NT2/D1 (cell line): ENCODE measurements at regions not wholly inside any gene's neighbourhood (a gene's known extent, or its start where the extent isn't known, plus 50 kb on each side); places are given as distances from the start of the nearest gene placed in this dataset.

Source experiments
- DNase-seq: peaks from one replicate; pipeline ENCODE4 v3.0.0-alpha.2; 2011; ENCODE audit warnings: low read depth, low spot score
- H3K27me3 ChIP-seq: 2 replicates; pipeline ENCODE4 v1.6.0; 2011; ENCODE audit warnings: mild to moderate bottlenecking; ENCODE audit not compliant: insufficient read length, insufficient read depth
- H3K36me3 ChIP-seq: 2 replicates; pipeline ENCODE4 v1.6.1; 2011; ENCODE audit warnings: mild to moderate bottlenecking, low read length, mixed read lengths; ENCODE audit not compliant: insufficient read depth, insufficient read length
- H3K4me1 ChIP-seq: 2 replicates; pipeline ENCODE4 v1.5.1; 2011; ENCODE audit not compliant: insufficient read depth, insufficient read length
- H3K4me3 ChIP-seq: 2 replicates; pipeline ENCODE4 v1.5.1; 2011; ENCODE audit warnings: low read depth; ENCODE audit not compliant: insufficient read length
- H3K9ac ChIP-seq: 2 replicates; pipeline ENCODE4 v1.6.0; 2011; ENCODE audit warnings: low read depth; ENCODE audit not compliant: insufficient read length
- H3K9me3 ChIP-seq: 2 replicates; pipeline ENCODE4 v1.5.1; 2011; ENCODE audit warnings: mild to moderate bottlenecking, low read length; ENCODE audit not compliant: insufficient read depth
- SUZ12 ChIP-seq: IDR thresholded peaks from 2 replicates; pipeline ENCODE4 v1.6.1; 2011; ENCODE audit not compliant: insufficient read length, insufficient read depth; ENCODE audit errors: extremely low read depth
- YY1 ChIP-seq: IDR thresholded peaks from 2 replicates; pipeline ENCODE4 v1.6.1; 2011; ENCODE audit not compliant: insufficient read length, insufficient read depth
- ZNF274 ChIP-seq: IDR thresholded peaks from 2 replicates; pipeline ENCODE4 v1.6.1; 2011; ENCODE audit warnings: mild to moderate bottlenecking, low read depth, low read length

DNA sequence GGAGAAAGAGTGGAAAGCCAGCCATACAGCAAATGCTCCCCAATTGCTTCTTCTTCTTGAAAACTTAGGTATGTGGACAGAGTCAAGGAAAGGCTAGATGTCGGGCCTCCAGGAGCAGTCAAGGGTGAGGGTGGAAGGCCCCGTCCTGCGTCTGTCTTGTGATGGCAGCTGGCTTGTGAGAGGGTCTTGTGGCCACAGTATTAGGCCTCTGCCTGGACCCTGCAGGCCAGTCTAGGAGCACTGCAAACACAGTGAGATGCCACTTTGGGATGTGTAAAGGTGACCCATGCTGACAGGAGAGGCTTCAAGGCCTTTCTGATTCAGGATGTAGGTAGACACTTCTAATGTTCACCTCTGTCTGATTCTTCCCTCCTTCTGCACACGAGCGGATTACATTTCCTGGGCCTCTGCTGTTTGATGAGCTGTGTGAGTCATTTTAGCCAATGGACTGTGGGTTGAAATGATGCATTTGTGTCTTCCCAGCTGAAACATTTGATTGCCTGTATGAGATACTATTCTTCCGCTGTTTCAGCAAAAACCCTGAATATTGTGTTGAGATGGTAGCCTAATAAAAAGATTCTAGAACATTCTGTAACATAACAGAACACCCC lies 135.4 kb downstream of the EMX2 start:
- no peaks in the 10 kb centered on the region for H3K9me3 ChIP-seq
- no peak for TF ChIP-seq YY1
- no peak for TF ChIP-seq SUZ12
- no peak for TF ChIP-seq ZNF274
- DNase-seq = no peak
- no peak overlapping the region for H3K9ac ChIP-seq
- H3K4me3 ChIP-seq = no peak overlapping the region
- H3K4me1 ChIP-seq = peaks cover 4% of the 10 kb centered on the region
- no peaks in the 10 kb centered on the region for H3K36me3 ChIP-seq
- H3K27me3 ChIP-seq = no peaks in the 10 kb centered on the region

DNA sequence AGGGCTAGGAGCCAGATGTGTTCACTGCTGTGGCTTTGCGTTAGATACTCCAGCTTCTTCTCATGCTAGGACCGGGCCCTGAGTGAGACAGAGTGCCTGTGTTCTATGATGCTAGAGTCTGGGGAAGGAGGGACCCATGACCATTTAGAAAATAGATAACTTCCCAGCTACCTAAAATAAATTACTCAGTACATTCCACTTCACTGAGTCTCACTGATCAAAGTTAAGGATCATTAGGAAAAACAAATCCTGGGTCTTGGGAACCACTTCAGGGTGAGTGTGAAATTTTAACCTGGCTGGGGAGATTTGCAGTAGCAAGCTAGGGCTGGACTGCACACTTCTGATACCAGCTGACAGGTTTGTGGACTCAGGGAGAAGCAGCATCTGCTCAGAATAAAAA lies 138.1 kb downstream of the EMX2 start:
- H3K4me3 ChIP-seq = no peak overlapping the region
- no peaks in the 10 kb centered on the region for H3K9me3 ChIP-seq
- DNase-seq = no peak
- no peaks in the 10 kb centered on the region for H3K27me3 ChIP-seq
- no peak overlapping the region for H3K9ac ChIP-seq
- no peaks in the 10 kb centered on the region for H3K36me3 ChIP-seq
- TF ChIP-seq ZNF274 (no peak), YY1 (no peak), SUZ12 (no peak)
- H3K4me1 ChIP-seq = no peaks in the 10 kb centered on the region

DNA sequence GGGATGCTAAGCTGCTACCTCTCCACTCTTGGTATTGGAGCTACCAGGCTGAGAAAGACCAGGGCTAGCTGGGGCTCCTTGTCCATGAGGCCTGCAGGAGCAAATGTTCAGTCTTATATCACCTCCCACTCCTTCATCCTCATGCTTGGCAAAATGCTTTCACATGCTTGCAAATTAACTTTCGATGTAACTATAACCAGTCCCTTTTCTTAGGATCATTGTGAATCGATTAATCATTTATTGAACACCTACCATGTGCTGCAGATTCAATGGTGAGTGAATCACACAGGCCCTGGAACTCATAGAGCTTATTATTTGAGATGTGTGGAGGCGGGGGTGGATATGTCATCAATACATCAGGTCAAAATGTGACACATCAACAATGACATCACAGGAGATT lies 138.6 kb downstream of the EMX2 start:
- Histone ChIP-seq H3K4me3 (no peak overlapping the region), H3K36me3 (no peaks in the 10 kb centered on the region), H3K9ac (no peak overlapping the region), H3K27me3 (no peaks in the 10 kb centered on the region), H3K4me1 (no peaks in the 10 kb centered on the region), H3K9me3 (no peaks in the 10 kb centered on the region)
- TF ChIP-seq SUZ12 = no peak
- no peak for TF ChIP-seq ZNF274
- no peak for TF ChIP-seq YY1
- no peak for DNase-seq

GRCh38 chr10:117684046-117684610 lies 141.6 kb downstream of the EMX2 start:
- Histone ChIP-seq H3K9me3 (no peaks in the 10 kb centered on the region), H3K4me1 (no peaks in the 10 kb centered on the region), H3K36me3 (no peaks in the 10 kb centered on the region), H3K9ac (no peak overlapping the region), H3K4me3 (no peak overlapping the region), H3K27me3 (no peaks in the 10 kb centered on the region)
- no peak for DNase-seq
- TF ChIP-seq SUZ12 (no peak), YY1 (no peak), ZNF274 (no peak)

- Histone ChIP-seq H3K27me3 (no peaks in the 10 kb centered on the region), H3K36me3 (no peaks in the 10 kb centered on the region), H3K4me3 (no peak overlapping the region), H3K9ac (no peak overlapping the region), H3K4me1 (no peaks in the 10 kb centered on the region), H3K9me3 (no peaks in the 10 kb centered on the region)
- no peak for TF ChIP-seq YY1
- no peak for TF ChIP-seq ZNF274
- TF ChIP-seq SUZ12 = no peak
- no peak for DNase-seq
Observed at GRCh38 chr10:117684672-117685211, 142.2 kb downstream of the EMX2 start.

DNA sequence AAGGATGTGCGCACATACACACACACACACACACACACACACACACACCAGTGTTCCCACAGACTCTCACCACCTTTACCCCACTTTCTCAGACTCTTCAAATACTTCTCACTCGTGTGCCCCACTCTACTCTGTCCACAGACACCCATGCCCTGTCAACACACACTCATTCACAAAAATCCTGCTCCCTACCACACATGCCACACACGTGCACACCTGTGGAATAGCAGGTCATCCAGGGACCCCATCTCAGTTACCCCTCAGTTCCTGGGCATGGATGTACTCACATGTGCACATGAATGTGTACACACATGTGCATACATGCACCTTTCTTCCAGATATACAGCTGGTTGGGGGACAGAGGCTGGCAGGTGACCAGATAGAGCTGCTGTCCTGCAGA lies 142.9 kb downstream of the EMX2 start:
- Histone ChIP-seq H3K27me3 (no peaks in the 10 kb centered on the region), H3K9ac (no peak overlapping the region), H3K9me3 (no peaks in the 10 kb centered on the region), H3K4me3 (no peak overlapping the region), H3K36me3 (no peaks in the 10 kb centered on the region), H3K4me1 (peaks cover 2% of the 10 kb centered on the region)
- no peak for DNase-seq
- TF ChIP-seq YY1 = no peak
- no peak for TF ChIP-seq SUZ12
- TF ChIP-seq ZNF274 = no peak

GRCh38 chr10:117686606-117687005 lies 144.1 kb downstream of the EMX2 start:
- H3K36me3 ChIP-seq = no peaks in the 10 kb centered on the region
- peaks cover 3% of the 10 kb centered on the region for H3K4me1 ChIP-seq
- DNase-seq = no peak
- no peak overlapping the region for H3K4me3 ChIP-seq
- TF ChIP-seq ZNF274 = no peak
- TF ChIP-seq YY1 = no peak
- TF ChIP-seq SUZ12 = no peak
- H3K27me3 ChIP-seq = no peaks in the 10 kb centered on the region
- H3K9ac ChIP-seq = no peak overlapping the region
- no peaks in the 10 kb centered on the region for H3K9me3 ChIP-seq

DNA sequence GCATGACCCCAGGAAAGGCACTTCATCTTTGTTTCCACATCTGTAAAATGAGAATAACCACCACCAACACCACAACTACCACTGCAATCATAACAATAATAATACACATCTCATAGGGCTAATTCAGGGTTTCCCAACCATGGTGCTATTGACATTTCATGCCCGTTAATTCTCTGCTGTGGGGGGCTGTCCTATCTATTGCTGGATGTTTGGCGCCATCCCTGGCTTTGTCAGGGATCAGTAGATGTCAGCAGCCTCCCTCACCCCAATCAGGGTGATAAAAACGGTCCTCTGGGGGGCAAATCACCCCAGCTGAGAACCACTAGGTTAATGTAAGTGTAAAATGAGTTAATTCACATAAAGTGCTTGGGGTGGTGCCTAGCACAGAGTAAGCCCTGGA lies 145.8 kb downstream of the EMX2 start:
- Histone ChIP-seq H3K4me3 (no peak overlapping the region), H3K9me3 (no peaks in the 10 kb centered on the region), H3K9ac (no peak overlapping the region), H3K4me1 (peaks cover 3% of the 10 kb centered on the region), H3K27me3 (no peaks in the 10 kb centered on the region), H3K36me3 (no peaks in the 10 kb centered on the region)
- TF ChIP-seq YY1 = no peak
- TF ChIP-seq ZNF274 = no peak
- TF ChIP-seq SUZ12 = no peak
- no peak for DNase-seq
